Upper lobe of left lung (tissue), 4 donors: ENCODE measurements at regions not wholly inside any gene's neighbourhood (a gene's known extent, or its start where the extent isn't known, plus 50 kb on each side); places are given as distances from the start of the nearest gene placed in this dataset.

Experiments
- CTCF ChIP-seq, 6 experiments: fragments of 450-650 bp in 4 of 6; fragments of 200-600 bp in 2 of 6; sonication (generic) in 2 of 6; IDR thresholded peaks; one replicate each; pipeline ENCODE4 v1.5.1; 2016 to 2019; ENCODE audit warnings: antibody characterized with exemption in 6 of 6
- POLR2A ChIP-seq, 4 donors: fragments of 450-650 bp; IDR thresholded peaks; one replicate each; pipeline ENCODE4 v1.5.1; 2016 to 2017; ENCODE audit warnings: antibody characterized with exemption in 4 of 4, mild to moderate bottlenecking in 2 of 4

DNA sequence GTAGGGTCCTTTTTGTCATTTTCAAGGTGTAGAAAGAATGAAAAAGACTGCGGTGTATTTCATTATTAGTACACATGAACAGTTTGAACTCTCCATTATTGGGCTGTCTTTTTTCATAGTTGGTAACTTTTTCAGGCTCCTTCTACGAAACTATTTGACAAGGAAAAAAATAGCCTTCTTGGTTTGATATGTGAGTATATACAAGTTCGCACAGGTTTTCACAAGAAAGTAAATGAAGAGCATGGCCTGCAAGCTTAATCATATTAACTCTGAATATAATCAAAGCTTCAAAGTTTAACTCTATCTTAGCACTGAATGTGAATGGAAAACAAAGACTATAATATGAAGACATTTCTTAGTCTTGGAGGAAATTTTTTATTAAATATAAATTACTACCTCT is 290.0 kb upstream of the ADGRL2 start:
- no peak for TF ChIP-seq POLR2A (IDR thresholded peaks at IDR 0.05)
- TF ChIP-seq CTCF (IDR thresholded peaks at IDR 0.05): no peak
